ENCODE measurements at regions not wholly inside any gene's neighbourhood (a gene's known extent, or its start where the extent isn't known, plus 50 kb on each side); places are given as distances from the start of the nearest gene placed in this dataset.

- no peak for DNase-seq
These were observed 658.3 kb downstream of the PTPRC start for GRCh38 chr1:199297174-199297573.

DNA sequence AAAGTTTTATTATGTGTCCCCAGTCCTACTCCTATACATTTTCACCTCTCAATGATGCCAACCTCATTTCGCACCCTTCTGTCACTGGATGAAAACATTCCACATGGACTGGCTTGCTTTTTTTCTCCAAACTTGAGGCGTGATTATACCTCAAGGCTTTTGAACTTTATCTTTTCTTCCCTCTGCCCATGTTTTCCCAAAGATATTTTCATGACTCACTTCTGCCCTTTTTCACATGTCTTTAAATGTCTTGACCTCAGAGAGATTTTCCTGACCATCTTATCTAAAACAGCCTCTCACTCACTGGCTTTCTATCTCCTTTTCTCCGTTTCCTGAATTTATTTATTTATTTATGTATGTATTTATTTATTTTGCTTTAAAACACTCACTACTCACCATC is 659.0 kb downstream of the PTPRC start:
- DNase-seq = no peak

DNA sequence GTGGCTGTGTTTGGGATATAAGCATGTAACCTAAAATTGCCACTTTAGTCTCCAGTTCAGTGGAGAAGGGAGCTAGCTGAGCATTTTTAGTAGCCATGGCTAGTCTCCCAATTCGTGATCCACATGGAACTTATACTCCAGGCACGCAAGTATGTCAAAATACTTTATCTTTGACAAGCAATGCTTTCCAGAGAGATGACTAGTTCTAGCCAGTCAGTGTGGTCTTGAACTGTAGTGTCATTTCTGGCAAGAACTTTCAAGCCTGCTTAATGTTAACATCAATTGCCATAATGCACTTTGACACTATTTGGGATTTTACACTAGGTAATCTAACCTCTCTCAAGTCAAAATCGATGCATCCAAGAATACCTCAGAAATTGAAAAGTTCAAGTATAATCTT is 660.0 kb downstream of the PTPRC start:
- DNase-seq = no peak

DNA sequence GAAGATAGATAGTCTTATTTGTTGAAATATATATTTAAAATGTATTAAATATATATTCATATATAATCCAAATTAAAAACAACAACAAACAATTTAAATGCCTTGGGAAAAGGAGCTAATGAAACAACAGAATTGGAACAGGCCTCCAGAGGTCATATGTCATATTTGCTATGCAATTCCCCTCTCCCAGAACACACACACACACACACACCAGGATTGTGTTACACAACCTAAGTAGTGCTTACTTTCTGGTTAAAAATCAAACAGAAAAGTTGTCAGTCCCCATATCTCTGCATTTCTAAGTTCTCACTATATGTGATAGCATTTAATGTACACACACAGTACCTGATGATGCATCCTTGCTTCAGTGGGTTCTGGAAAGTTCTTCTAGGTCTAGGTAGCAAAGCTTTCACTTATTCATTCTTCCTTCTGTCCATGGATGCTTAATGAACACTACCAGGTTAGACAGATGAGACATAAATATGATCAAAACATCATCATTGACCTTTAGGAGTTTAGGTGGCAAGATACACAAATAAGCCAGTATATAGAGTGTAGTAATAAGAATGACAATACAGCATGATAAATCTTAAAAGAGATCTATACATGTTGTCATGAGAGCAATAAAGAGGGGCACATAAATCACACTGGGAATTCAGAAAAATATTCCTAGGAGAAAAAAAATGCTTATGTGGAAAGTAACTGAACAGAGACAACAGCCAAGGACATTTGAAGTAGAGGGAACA is 662.8 kb downstream of the PTPRC start:
- DNase-seq = no peak

- no peak for DNase-seq
These were observed 663.7 kb downstream of the PTPRC start for GRCh38 chr1:199302554-199302953.

GRCh38 chr1:199303035-199303434 is 664.2 kb downstream of the PTPRC start:
- no peak for DNase-seq

- no peak for DNase-seq
These were observed 666.2 kb downstream of the PTPRC start for GRCh38 chr1:199305053-199305452.

DNA sequence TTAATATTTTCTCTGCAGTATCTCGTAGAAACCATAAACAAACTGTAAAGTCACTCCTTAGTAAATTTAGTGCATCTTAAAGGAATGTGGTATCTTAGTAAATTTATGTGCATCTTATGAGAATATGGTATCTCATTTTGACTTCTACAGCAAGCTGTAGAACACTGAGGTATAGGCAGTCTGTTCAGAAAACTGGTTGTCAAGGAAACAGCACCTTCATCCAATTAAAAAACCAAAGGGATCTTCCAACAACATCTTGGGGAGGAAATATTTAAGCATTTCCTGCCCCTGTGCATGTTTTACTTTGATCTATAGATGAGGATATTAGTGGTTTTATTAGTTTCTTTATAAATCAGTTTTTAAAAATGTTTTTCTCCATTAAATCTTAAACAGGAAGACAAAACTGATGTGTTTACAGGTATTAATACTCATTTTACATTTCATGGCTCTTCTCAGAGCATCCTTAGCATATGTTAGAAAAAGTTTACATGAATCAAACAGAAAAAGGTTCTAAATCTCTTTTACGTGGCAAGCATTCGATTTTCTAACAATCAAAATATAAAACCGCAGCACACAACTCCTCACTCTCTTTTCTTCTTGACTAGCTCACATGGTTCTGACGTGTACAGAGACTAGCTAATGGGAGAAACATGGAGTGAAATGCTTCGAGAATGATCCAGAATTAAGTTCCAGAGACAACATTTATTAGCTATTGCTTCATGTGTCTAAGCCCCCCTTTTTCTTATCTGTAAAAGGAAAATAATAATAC is 668.8 kb downstream of the PTPRC start:
- DNase-seq = no peak

- no peak for DNase-seq
These were observed 669.6 kb downstream of the PTPRC start for GRCh38 chr1:199308349-199308846.

- no peak for DNase-seq
These were observed 671.9 kb downstream of the PTPRC start for GRCh38 chr1:199310708-199311107.

DNA sequence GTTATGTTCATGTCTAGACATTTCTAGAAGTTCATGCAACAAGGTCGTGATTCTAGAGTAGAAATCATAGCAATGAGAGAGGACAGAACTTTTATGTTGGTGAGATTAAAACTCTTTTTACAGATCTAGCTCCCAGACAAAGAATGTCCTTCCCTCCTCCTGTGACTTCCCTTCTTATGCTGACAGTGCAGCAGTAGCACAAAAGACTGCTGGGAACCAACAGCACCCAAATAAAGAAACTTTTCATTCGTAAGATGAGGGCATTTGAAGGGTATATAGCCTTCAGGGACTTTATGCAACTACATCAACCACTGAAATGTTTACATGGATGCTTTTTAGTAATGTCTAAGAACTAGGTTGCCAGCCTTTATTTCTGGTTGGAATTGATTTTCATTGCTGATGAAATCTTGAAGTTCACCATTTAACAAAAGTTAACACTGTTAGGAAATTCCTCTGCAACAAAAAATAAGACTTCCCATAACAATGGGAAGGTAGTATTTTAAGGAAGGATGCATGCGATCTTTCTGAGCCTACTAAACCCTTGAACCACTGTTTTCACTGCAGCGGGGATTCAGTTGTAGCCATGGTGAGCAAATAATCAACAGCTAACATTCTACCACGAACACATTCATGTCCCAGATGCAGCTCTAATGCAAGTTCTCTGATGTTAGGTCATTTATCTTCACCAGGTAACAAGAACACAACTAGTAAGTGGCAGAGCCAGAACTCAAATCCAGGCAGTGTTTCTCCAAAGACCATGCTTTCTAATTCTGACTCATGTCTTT is 672.8 kb downstream of the PTPRC start:
- no peak for DNase-seq

- DNase-seq = no peak
These were observed 673.8 kb downstream of the PTPRC start for GRCh38 chr1:199312626-199313025.

DNA sequence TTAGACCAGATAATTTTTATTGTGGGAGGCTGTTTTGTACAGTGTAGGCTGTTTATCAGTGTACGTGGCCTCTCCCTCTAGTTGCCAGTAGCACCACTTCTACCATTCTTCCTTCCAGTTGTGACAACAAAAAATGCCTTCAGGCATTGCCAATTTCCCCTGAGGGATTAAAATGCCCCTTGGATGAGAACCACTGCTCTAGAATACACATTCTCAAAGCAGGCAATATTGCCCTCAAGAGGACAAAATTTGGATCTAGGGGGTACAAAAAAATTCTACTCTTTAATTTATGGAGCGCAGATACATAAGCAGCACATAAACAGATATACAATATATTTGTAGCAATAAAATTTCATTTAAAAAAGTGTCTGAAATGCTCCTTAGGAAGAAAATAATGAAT is 674.6 kb downstream of the PTPRC start:
- DNase-seq = no peak

GRCh38 chr1:199319341-199319740 is 680.5 kb downstream of the PTPRC start:
- DNase-seq = no peak

- no peak for DNase-seq
These were observed 683.4 kb downstream of the PTPRC start for GRCh38 chr1:199322278-199322677.

DNA sequence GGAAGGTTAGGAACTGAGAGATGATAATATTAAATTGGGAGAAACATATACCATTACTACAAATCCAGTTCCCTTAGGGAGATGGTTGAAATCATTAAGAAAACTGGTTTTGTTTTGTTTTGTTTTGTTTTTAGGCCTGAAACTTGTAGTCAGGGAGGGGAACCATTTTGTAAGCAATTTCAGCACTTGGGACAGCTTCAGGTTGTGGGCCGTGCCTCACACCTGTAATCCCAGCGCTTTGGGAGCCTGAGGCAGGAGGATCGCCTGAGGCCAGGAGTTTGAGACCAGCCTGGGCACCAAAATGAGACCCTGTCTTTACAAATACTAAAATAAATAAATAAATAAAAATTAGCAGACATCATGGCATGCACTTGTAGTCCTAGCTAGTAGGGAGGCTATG is 694.3 kb upstream of the NR5A2 start:
- no peak for DNase-seq

GRCh38 chr1:199335496-199335895 is 692.0 kb upstream of the NR5A2 start:
- DNase-seq = no peak

GRCh38 chr1:199336745-199337640 is 690.5 kb upstream of the NR5A2 start:
- no peak for DNase-seq

- DNase-seq = no peak
These were observed 688.8 kb upstream of the NR5A2 start for GRCh38 chr1:199338760-199339159.

GRCh38 chr1:199352351-199352750 is 675.2 kb upstream of the NR5A2 start:
- no peak for DNase-seq

DNA sequence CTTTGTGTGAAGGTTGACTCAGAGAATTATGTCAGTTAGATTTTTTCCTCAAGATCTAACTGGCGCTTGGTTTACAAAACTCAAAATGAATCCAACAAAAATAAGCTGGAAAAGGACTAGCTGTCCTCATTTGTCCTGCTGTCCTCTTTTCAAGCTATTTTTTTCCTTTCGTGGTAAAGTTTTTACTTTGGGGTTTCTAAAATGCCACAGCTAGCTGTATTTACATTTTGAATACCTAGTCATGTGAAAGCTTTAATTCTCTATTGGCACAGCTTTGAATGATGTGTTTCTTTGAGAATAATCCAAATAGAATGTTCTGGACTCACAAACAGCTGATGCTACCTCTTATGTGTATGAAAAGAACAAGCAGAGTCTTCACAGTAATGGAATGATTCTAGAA is 673.6 kb upstream of the NR5A2 start:
- DNase-seq = no peak

GRCh38 chr1:199356561-199356960 is 670.9 kb upstream of the NR5A2 start:
- DNase-seq = no peak
